ENCODE measurements at regions not wholly inside any gene's neighbourhood (a gene's known extent, or its start where the extent isn't known, plus 50 kb on each side); places are given as distances from the start of the nearest gene placed in this dataset.
"Not testable (repeated sequence)": the region's sequence is repeated elsewhere in the genome, so short reads cannot be mapped to it uniquely, and the experiment has no call there.

GRCh38 chr1:73218995-73219546, 936.7 kb upstream of the NEGR1 start:
- no peak for DNase-seq (ENCODE audit: low spot score)

- no peak for DNase-seq (ENCODE audit: low spot score)
Observed at GRCh38 chr1:73205294-73205973, 923.1 kb upstream of the NEGR1 start.

- no peak for DNase-seq (ENCODE audit: low spot score)
Observed at GRCh38 chr1:73197972-73198371, 915.6 kb upstream of the NEGR1 start.

- DNase-seq (ENCODE audit: low spot score) = no peak
Observed at GRCh38 chr1:73194965-73195364, 912.6 kb upstream of the NEGR1 start.

- not testable (repeated sequence) for DNase-seq (ENCODE audit: low spot score)
Observed at GRCh38 chr1:73183581-73183980, 901.2 kb upstream of the NEGR1 start.

GRCh38 chr1:73181190-73181540, 898.8 kb upstream of the NEGR1 start:
- DNase-seq (ENCODE audit: low spot score) = no peak

GRCh38 chr1:73180397-73181189, 898.3 kb upstream of the NEGR1 start:
- no peak for DNase-seq (ENCODE audit: low spot score)

GRCh38 chr1:73176902-73177301, 894.6 kb upstream of the NEGR1 start:
- DNase-seq (ENCODE audit: low spot score) = no peak

- DNase-seq (ENCODE audit: low spot score) = no peak
Observed at GRCh38 chr1:73167009-73167657, 884.8 kb upstream of the NEGR1 start.

- DNase-seq (ENCODE audit: low spot score) = no peak
Observed at GRCh38 chr1:73162564-73162963, 880.2 kb upstream of the NEGR1 start.

GRCh38 chr1:73161418-73161817, 879.1 kb upstream of the NEGR1 start:
- no peak for DNase-seq (ENCODE audit: low spot score)

GRCh38 chr1:73160759-73161158, 878.4 kb upstream of the NEGR1 start:
- DNase-seq (ENCODE audit: low spot score) = no peak

GRCh38 chr1:73144311-73144710, 862.0 kb upstream of the NEGR1 start:
- DNase-seq (ENCODE audit: low spot score) = no peak

GRCh38 chr1:73136975-73137374, 854.6 kb upstream of the NEGR1 start:
- DNase-seq (ENCODE audit: low spot score) = no peak

- no peak for DNase-seq (ENCODE audit: low spot score)
Observed at GRCh38 chr1:73106931-73107330, 824.6 kb upstream of the NEGR1 start.

GRCh38 chr1:73105755-73106154, 823.4 kb upstream of the NEGR1 start:
- no peak for DNase-seq (ENCODE audit: low spot score)

- DNase-seq (ENCODE audit: low spot score) = no peak
Observed at GRCh38 chr1:73104749-73105148, 822.4 kb upstream of the NEGR1 start.

- DNase-seq (ENCODE audit: low spot score) = no peak
Observed at GRCh38 chr1:73100216-73100615, 817.9 kb upstream of the NEGR1 start.

GRCh38 chr1:73097917-73098316, 815.6 kb upstream of the NEGR1 start:
- no peak for DNase-seq (ENCODE audit: low spot score)

GRCh38 chr1:73096841-73097240, 814.5 kb upstream of the NEGR1 start:
- DNase-seq (ENCODE audit: low spot score) = no peak

- DNase-seq (ENCODE audit: low spot score) = no peak
Observed at GRCh38 chr1:73092383-73092782, 810.0 kb upstream of the NEGR1 start.

- no peak for DNase-seq (ENCODE audit: low spot score)
Observed at GRCh38 chr1:73066866-73067265, 784.5 kb upstream of the NEGR1 start.

Measured in hematopoietic multipotent progenitor cell treated with erythropoietin and hydrocortisone succinate and interleukin-3 and kit ligand, for 15 days (in vitro differentiated cells).